Non-pigmented ciliary epithelial cell (primary cell): ENCODE measurements at regions not wholly inside any gene's neighbourhood (a gene's known extent, or its start where the extent isn't known, plus 50 kb on each side); places are given as distances from the start of the nearest gene placed in this dataset.
"Not testable (repeated sequence)": the region's sequence is repeated elsewhere in the genome, so short reads cannot be mapped to it uniquely, and the experiment has no call there.

Experiments used
- DNase-seq: peaks from one replicate; pipeline ENCODE4 v3.0.0-alpha.2; 2010; ENCODE audit warnings: low read depth

DNA sequence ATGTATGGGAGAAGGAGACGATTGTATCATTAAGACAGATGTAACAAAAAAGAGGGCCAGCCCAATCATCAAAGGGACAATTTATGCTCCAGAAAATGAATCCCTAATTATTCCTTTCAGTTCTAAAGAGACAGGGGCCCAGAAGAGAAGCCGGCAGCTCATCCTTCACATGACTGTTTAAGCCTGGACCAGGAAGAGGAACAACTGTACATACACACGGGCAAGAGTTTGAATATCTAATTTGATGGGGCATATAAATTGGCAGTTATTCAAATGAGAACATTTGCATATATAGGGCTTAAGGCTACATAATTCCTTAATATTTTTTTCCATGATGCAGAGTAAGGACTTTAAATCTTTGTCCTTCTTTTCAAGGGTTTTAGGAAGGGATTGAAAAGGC lies 232.3 kb downstream of the TLE3 start:
- no peak for DNase-seq

DNA sequence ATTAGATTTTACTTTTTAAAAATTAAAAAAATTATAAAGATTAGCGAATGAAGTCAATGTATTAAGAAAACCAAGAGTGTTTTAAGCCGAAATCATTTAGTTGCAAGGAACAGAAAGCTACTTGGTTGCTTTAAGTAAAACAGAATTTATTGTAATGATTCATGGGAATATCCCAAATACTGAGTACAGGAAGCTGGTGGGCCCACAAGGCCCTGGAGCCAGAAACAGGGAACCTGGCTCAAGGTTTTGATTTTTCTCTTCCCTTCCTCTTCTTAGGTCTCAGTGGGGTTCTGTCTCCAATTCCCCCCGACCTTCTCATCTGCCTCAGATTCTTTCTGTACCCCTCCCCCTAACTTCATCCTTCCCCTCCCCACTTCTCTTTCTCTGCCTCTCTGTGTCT lies 229.0 kb downstream of the TLE3 start:
- no peak for DNase-seq

DNA sequence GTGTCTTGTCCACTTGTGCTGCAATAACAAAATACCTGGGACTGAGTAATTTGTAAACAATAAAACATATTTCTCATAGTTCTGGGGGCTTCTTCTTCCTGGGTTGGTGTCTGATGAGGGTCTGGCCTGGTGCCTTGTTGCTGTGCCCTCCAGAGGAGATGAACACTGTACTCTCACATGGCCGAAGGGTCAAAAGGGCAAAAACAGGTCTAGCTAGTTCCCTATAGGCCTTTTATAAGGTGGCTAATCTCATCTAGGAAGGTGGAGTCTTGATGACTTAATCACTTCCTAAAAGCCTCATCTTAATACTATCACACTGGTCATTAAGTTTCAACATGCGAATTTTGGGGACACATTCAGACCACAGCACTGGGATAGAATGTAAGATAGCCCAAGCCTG lies 228.4 kb downstream of the TLE3 start:
- DNase-seq = no peak

DNA sequence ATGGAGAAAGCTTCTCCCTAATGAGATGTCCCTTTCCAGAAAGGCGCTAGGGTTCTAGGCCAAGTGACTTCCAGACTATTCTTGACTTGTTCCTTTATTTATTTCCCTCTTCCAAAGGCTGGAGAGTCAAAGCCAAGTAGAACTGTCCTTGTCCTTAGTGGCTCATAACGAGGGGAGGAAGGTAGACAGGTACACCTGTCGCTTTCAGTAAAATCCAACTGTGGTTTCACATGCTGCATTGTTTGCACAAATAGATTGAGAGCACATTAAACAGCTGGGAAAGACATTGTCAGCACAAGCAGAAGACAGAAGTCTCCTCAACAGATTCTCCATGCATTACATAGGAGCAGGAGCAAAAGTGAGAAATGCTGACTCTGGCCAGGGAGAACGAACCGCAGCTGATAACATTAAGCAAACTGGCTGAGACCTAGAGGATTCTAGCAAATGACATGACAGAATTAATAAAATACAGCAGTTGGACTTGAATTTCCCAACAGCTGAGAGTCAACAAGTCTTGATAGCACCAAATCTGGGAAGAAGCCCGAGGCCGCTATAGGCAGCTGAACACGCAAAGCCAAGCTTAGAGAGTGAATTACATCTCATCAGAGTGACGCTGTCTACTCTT lies 227.7 kb downstream of the TLE3 start:
- no peak for DNase-seq

DNA sequence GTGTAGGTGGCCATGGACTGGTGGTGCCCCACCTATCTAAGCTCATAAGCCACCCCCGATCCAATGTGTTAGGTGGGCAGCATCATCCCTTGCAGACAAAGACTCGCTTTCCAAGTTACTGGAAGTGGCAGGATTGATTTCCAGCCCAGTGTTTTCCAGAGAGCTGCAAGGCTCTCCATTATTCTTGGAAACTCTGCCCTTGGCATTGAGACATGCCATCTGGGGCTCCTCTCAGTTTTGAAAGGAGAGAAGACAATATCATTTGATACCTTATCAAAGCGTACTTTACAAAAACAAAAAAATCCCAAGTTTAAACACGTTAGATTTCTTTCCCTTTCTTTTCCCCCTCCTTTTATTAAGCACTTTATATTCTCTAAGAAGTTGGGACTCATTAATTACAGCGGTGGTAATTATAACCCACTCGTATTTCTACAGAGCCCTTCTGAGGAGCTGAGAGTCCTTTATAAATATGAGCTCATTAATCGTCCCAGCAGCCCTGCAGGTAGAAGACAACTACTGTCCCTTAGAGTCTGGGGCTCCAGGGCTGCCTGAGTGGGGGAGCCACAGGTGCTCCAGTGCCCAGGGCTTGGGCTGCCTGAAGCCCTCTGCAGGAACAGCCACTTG lies 226.1 kb downstream of the TLE3 start:
- no peak for DNase-seq

DNA sequence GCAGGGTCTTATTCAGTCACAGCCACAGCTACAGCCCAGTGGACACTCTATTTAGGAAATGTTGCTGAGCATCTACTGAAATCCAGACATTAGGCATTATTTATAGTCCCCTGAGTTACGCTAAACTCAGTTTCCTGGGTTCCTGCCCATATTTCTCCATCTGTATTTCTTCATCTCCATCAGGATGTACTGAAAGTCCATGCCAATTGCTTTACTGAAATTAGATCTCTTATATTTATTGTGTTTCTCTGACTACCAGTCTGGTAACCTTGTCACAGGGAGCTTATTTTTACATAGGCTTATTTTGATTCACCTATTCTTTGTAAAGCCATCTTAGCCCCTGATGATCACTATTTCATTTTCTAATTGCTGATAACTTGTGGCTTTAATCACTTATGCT lies 223.9 kb downstream of the TLE3 start:
- no peak for DNase-seq

DNA sequence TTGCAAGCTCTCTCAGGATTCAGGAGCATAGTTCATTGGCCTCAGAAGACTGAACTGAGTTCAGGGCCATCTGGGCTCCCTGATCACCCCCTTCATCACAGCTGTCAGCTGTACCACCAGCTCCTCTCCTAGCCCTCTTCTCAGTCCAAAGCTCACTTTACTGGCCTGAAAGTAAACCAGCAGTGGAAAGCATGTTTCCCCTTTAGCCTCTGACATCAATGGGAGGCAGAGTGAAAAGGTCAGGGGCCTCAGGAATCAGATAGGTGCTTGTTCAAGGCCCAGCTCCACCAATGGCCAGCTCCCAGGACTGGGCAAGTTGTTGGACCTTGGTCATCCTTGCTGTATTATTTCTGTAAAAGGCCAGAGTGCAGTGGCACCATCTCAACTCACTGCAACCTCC lies 223.4 kb downstream of the TLE3 start:
- DNase-seq = no peak

DNA sequence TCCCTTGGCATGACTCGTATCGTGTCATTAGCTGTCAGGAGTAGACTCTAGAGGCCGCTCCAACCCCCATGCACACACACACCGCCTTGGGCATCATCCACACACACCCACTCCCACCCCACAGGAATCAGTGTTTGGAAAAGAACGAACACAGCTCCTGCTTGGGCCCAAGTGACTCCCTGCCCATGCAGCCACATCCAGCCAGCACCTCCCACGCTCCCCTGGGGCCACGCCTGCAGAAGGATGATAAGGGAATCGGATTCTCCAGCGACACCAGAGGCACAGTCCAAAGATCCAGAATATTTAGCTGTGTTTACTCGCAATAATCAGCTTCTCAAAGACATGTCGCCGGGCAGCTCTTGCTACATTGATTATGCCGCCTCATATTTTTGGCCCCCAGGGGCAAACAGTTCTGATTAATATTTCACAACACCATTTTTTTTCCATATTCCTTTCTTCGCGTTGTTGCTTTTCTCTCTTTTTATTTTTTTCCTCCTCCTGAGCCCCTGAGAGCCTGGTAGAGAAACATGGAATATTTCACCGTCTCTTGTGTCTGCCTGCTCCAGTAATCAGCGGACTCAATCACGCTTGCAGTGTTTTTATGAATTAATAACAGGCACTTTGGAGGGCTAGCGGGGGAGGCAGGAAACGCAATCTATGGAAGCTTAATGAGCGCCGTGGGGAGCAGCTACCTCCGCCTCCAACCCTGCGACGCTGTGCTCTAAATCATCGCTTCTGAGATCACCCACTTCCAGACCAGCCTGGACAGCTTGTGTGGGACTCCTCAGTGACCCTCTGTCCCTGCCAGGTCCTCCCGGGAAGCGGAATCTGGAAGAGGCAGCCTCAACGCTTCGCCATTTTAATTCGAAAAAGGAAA lies 221.4 kb downstream of the TLE3 start:
- DNase-seq = no peak

DNA sequence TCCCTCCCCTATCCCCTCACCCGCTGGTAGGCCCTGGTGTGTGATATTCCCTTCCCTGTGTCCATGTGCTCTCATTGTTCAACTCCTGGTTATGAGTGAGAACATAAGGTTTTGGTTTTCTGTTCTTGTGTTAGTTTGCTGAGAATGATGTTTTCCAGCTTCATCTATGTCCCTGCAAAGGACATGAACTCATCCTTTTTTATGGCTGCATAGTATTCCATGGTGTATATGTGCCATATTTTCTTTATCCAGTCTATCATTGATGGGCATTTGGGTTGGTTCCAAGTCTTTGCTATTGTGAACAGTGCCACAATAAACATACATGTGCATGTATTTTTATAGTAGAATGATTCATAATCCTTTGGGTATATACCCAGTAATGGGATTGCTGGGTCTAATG lies 217.8 kb downstream of the TLE3 start:
- DNase-seq = not testable (repeated sequence)

DNA sequence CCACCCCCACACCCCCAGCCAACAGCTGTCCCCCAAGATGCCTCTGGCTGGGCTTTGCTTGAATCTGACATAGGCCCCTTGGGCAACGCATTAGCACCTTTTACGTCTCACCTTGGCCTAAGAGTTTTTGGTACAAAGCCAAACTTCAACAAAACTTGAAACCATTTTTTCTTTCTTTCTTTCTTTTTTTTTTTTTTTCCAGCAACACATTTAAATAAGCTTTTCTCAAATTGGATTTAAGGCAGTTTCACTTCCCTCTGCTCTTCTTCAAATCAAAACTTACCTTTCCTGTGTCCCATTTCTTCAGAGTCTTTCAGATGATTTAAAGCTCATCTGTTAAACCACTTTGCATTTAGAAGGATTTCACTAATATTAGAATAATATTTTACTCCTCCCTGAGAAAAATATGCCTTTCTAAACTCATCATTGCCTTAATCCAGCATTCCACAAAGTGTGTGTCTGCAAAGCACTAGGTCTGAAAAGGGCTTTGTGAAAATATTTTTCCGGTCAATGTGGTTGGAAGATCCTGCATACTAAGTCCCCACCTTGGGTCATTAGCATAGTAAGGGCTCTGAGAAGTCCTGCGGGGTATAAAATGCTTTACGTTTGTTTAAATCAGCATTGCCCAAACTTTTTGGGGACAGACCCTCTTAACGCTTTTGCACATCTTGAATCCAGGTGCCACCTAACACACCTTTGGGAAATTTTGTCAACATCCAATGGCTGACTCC lies 217.0 kb downstream of the TLE3 start:
- no peak for DNase-seq

DNA sequence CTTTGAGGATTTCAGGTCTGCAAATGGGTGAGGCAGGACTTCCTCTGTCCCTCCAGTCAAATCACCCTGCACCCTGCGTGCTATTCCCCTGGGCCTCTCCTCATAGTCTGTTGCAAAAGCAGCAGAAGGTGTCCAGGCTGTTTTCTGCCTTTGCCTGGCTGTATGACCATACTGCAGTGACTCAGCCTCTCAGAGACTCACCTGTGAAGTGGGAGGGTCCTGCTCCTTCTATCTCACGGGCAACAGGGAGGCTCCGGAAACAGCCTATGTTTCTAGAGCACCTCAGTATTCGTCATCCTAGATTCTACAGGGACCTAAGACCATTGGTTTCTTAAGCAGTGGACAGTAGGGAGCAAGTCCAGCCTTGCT lies 216.4 kb downstream of the TLE3 start:
- no peak for DNase-seq

DNA sequence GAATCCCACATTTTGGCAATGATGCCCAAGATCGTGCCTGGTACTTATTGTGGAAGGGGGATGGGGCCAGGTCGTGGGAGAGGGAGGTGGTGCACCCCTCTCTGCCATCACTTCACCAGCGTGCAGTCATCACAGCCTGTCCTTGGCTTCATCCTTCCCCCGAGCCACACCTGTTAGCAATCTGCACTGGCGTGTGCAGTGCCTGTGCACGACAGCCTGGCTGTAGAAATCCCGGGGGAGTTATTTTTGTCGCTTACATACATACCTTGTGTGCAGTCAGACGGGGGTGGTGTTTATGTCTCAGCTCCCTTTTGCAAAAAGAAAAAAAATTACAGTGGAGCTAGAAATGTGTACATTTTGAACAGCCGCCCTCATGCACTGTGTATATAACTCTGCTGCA lies 216.0 kb downstream of the TLE3 start:
- no peak for DNase-seq

DNA sequence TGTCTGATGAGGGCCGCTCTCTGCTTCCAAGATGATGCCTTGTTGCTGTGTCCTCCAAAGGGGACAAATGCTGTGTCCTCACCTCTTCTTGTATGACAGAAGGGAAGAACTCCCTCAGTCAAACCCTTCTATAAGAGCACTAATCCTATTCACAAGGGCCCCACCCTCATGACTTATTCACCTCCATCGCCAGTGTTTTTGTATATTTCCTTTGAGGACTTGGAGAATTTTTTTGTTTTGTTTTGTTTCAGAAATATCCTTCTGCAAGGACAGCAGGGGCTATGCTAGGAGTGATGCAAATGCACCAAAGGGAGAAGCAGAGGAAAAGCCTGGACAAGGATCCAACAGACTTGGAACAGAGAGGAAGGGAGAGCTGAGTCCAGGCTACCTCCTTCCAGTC lies 214.4 kb downstream of the TLE3 start:
- DNase-seq = no peak

DNA sequence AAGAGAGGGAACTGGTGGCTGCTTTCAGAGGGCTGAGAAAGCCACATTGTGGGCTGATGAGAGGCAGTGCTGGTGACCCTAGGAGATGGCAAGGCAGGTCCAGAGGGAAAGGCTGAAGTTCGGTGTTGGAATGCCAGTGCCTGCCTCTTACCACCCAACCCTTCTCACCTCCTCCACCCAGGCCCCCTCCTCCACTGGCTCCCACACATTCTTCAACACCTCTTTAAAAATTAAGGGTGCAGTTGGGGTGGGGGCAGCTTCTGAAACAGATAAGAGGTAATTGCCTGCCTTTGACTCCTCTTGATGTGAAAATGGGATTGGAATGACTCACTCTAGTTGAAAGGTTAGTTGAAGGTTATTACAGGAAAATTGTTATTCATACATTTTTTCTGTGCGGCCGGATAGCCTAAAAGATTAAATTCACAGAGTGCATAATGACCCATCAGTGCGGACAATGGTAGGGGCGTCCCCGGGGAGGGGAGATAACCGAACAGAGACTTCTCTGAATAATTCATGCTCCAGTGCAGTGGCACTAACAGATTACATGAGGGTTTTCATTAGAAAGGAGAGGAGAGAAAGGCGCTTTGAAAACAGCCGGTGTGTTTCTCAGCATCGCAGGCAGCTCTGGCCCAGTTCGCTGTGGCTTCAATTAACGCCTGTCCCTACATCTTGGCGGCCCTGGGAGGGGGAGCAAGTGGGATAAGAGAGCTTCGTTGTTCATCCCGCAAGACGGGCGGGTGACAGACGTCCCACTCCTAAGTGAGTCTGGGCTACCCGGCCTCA lies 212.4 kb downstream of the TLE3 start:
- DNase-seq = no peak

DNA sequence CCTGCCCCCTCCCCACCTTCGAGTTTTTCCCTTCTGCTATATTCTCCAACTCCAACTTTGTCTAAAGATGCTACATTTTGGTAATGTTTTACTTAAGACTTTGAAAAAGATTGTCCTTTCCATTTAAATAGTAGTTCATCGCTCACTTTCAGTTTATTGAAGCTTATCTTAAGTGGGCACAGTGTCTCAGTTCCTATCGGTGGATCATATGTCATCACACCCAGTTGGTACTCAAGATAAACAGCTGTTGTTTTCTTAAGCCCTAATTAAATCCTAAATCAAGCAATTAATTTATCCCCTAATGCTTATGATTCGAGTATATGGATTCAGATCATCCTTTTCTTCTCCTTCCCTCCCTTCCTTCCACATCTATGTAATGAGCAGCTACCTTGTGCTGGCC lies 210.7 kb downstream of the TLE3 start:
- no peak for DNase-seq

DNA sequence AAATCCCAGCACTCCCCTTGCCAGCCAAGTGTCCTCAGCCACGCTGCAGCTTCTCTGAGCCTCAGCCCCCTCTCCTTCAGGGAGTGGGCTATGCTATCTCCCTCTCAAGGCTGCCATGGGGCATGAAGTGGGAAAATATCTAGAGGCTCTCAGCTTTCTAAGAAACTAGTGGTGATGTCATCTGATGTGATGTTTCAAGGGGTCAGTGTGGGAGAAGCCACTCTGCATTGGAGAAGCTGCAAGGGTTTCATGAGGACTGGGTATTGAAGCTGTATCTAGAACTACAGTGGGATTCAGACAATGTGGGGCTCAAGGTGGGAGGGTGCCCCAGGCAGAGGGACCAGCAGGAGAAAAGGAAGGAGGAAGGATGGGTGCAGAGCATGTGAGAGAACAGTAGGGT lies 210.2 kb downstream of the TLE3 start:
- no peak for DNase-seq

DNA sequence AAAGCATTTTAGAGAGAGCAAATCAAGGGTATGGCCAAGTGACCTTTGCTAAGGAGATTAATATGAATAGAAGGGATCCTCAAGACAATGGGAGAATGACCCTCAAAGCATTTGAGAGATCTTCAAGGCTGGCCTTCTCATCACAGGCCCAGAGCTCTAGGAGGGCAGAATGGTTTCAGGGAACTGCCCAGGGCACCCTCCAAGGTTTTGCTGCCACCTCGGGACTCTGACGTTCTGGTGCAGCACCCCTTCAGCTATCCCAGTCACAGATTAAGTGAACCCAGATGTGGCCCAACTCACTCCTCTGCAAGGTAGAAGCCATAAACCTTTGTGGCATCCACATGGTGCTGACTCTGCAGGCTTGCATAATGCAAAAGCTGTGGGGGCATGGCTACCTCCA lies 209.3 kb downstream of the TLE3 start:
- DNase-seq = no peak

DNA sequence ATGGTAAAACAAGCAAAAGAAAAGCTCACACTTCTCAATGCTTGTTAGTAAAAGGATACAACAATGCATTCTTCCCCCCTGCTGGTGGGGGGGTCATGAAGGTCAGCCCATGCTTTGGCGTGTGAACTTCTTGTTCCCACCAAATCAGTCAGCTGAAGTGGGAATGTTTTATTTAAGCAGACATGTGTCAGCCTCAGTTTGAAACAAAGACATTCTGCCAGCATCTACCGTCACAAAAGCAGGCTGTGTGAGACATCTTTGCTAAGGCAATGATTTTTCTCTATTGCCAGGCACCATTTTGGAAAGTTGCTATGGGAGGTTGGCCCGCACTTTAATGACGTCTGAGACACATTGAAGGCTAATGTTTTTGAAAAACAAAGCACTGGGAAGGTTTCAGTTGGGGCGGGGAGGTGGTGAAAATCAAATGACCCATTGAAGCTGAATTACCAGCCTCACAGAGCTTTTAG lies 206.6 kb downstream of the TLE3 start:
- no peak for DNase-seq

DNA sequence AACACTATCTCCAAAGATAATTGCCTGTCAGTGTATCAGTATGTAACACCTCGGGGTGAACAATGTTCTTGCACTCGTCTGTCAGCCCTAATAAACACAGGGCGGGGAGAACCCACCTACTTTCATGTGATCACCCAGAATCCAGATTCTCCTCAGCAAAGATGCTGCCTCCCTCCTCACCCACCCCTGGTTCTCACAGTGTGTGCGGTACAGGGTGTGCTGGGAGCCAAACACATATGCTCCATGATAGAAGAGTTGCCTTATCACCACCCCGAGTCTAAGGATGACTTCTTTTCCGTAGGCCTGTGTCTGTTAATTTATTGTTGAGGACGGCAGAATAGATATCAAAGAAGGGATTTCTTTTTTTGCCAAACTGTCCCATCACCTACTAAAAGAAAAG lies 206.1 kb downstream of the TLE3 start:
- no peak for DNase-seq

DNA sequence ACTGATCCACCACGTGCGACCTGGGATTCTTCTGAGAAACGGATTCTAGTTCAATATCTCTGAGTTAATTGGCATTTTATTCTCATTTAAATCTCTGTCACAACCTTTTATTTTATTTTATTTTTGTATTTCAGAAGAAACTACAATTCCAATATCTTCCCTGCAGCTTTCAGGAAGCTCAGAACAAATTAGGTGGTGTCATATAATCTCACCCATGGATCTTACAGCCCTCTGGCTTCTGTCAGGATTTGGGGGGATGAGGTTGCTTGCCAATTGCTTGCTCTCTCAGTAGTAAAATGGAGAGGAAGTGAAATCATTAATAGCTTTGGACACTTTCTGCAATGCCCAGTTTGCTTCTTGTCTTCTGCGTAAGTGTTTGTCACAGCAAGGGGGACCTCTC lies 205.4 kb downstream of the TLE3 start:
- DNase-seq = no peak

DNA sequence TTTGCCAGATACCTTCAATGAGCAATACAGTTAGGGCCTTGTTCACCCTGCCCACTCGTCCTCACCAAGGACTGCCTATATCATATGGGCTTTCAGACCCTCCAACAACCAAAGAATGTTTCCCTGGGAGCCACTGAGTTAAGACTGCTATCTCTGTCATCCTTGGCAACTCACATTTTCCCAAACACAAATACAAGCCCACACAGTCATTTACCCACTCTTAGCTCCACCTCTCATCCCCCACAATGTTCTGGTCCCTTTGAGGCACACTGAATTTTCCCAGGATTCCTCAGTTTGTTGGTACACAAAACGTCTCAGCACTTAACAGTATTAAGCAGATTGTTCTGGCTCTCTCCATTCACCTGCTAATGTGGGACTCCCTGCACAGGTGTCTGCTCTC lies 204.6 kb downstream of the TLE3 start:
- no peak for DNase-seq

DNA sequence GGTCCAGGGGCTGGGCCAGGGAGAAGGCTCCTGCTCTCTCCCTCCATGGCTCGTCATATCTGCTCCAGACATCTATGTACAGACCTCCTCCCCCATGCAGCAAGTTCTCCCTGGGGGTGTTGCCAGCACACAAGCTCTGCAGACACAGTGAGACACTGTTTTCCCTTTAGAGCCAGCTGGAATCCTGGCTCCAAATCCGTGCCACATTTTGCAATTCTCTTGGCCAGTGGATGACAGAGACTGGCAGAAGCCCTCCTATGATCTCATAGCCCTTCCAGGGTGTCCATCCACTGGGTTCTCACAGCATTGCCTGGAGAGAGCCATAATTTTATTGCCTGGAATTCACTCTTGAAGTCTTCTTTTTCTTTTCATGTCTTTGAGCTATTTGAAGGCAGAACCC lies 203.9 kb downstream of the TLE3 start:
- DNase-seq = no peak
